CD4-positive, CD25-positive, alpha-beta regulatory T cell (primary cell): ENCODE measurements at regions not wholly inside any gene's neighbourhood (a gene's known extent, or its start where the extent isn't known, plus 50 kb on each side); places are given as distances from the start of the nearest gene placed in this dataset.

Experiments
- ATAC-seq, 2 donors: fragments of 150-1000 bp; cut with Tn5 transposase; one replicate each; pipeline ENCODE4 v1.10.0; 2021; ENCODE audit warnings: low read depth in 2 of 2, moderate number of reproducible peaks in 2 of 2, moderate library complexity in 1 of 2
- DNase-seq, 3 donors: peaks; one replicate each; pipeline versions ENCODE4 v3.0.0 to v3.0.0-alpha.2; 2012 to 2022; ENCODE audit warnings: mixed read lengths in 1 of 3
- H3K27ac ChIP-seq: one replicate; pipeline ENCODE4 v1.7.0; 2013; ENCODE audit warnings: mild to moderate bottlenecking, low read length; ENCODE audit not compliant: insufficient read depth, poor library complexity, severe bottlenecking
- H3K27me3 ChIP-seq: one replicate; pipeline ENCODE4 v1.7.0; 2013; ENCODE audit warnings: low read length; ENCODE audit not compliant: control insufficient read depth, insufficient read depth
- H3K36me3 ChIP-seq: one replicate; pipeline ENCODE4 v1.7.0; 2013; ENCODE audit warnings: mild to moderate bottlenecking, low read length, moderate library complexity; ENCODE audit not compliant: control insufficient read depth, insufficient read depth
- H3K4me1 ChIP-seq: 2 replicates; pipeline ENCODE4 v1.7.0; 2013; ENCODE audit warnings: mild to moderate bottlenecking, low read length; ENCODE audit not compliant: insufficient read depth, control insufficient read depth, poor library complexity, severe bottlenecking
- H3K4me3 ChIP-seq: one replicate; pipeline ENCODE4 v1.7.0; 2013; ENCODE audit warnings: low read depth, mild to moderate bottlenecking, low read length, moderate library complexity
- H3K9me3 ChIP-seq, 2 experiments: 1 replicate in 1 of 2; 2 replicates in 1 of 2; pipeline ENCODE4 v1.7.0; 2013; ENCODE audit warnings: low read length in 2 of 2, mild to moderate bottlenecking in 1 of 2, moderate library complexity in 1 of 2; ENCODE audit not compliant: control insufficient read depth in 2 of 2
- H3K27ac Mint-ChIP-seq, 3 donors: one replicate each; pipeline ENCODE4 v1.8.0; 2020 to 2022; ENCODE audit warnings: mild to moderate bottlenecking in 3 of 3, mixed read lengths in 3 of 3, moderate library complexity in 2 of 3
- H3K27me3 Mint-ChIP-seq: one replicate; pipeline ENCODE4 v1.8.0; 2022; ENCODE audit warnings: mild to moderate bottlenecking, mixed read lengths
- H3K36me3 Mint-ChIP-seq: one replicate; pipeline ENCODE4 v1.8.0; 2020; ENCODE audit warnings: mixed read lengths
- H3K4me1 Mint-ChIP-seq, 4 donors: one replicate each; pipeline ENCODE4 v1.8.0; 2020 to 2022; ENCODE audit warnings: mixed read lengths in 4 of 4, mild to moderate bottlenecking in 1 of 4
- H3K4me3 Mint-ChIP-seq, 4 donors: one replicate each; pipeline ENCODE4 v1.8.0; 2020 to 2022; ENCODE audit warnings: mild to moderate bottlenecking in 4 of 4, mixed read lengths in 4 of 4, moderate library complexity in 3 of 4
- H3K9me3 Mint-ChIP-seq, 7 donors: one replicate each; pipeline ENCODE4 v1.8.0; 2020 to 2022; ENCODE audit warnings: mixed read lengths in 7 of 7, mild to moderate bottlenecking in 3 of 7, moderate library complexity in 2 of 7

DNA sequence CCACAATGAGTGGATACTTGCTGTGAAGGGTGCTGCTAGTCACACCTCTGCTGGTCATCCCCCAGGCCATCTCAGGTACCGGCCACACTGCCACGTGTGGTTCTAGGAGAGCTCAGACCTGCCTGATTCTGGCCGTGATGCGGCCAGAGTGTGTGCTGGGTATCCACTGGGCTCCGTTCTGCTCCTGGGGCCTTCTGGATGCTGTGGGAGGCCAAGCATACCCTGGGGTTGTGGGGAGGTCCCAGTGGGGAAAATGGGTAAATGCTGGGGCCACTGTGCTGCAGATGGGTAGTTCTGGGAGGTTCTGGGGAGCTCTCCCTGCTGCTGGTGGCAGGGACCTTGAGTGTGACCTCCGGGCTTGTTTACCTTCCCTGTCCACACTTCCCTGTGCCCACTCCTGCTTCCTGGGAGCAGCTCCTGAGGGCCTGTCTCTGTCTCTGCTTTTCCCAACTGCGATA is 318.4 kb downstream of the GLRX3 start:
- Histone ChIP-seq H3K36me3 (no peaks in the 10 kb centered on the region), H3K4me3 (no peak overlapping the region), H3K27ac (no peak overlapping the region), H3K9me3 (no peaks in the 10 kb centered on the region), H3K27me3 (no peaks in the 10 kb centered on the region), H3K4me1 (no peaks in the 10 kb centered on the region)
- H3K4me3 Mint-ChIP-seq: no peak overlapping the region
- H3K9me3 Mint-ChIP-seq: peaks cover 0 to 5% (median 0%) of the 10 kb centered on the region in 7 donors
- ATAC-seq (no peak), DNase-seq (no peak)
- no peak overlapping the region for H3K27ac Mint-ChIP-seq
- no peaks in the 10 kb centered on the region for H3K27me3 Mint-ChIP-seq
- no peaks in the 10 kb centered on the region for H3K36me3 Mint-ChIP-seq
- H3K4me1 Mint-ChIP-seq: no peaks in the 10 kb centered on the region

DNA sequence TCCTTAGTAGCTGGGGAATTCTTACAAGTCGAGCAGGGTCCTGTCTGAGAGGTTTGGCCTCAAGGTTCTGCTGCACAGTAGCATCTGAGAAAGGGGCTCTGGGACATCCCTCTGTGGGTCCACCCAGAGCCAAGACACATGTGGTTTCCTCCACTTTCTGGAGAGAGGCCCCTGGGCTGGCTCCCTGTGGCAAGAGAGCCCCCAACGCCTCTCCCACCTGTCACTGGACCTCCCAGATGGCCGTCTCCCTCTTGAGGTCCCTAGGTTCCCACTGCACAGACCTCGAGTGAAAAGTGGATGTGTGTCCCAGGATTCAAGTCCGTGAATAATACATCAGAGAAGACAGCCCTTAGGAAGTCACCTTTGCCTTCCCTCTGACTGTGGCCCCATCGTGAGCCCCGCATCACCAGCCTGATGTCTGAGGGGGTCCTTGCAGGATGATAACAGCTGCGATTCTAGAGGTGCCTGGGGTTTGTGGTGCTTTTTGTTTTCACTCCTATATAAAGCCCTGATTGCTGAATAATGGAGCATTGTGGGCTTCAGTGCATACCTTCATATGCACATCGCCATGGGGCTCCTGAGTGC is 319.0 kb downstream of the GLRX3 start:
- H3K27me3 ChIP-seq: no peaks in the 10 kb centered on the region
- H3K36me3 ChIP-seq: no peaks in the 10 kb centered on the region
- Mint-ChIP-seq H3K27ac (no peak overlapping the region), H3K27me3 (no peaks in the 10 kb centered on the region), H3K4me1 (no peaks in the 10 kb centered on the region), H3K4me3 (no peak overlapping the region), H3K9me3 (peaks cover 0 to 5% (median 0%) of the 10 kb centered on the region in 7 donors), H3K36me3 (no peaks in the 10 kb centered on the region)
- H3K9me3 ChIP-seq: no peaks in the 10 kb centered on the region
- ATAC-seq (no peak), DNase-seq (no peak)
- no peak overlapping the region for H3K27ac ChIP-seq
- H3K4me1 ChIP-seq: no peaks in the 10 kb centered on the region
- H3K4me3 ChIP-seq: no peak overlapping the region

- H3K4me3 Mint-ChIP-seq: no peak overlapping the region
- Histone ChIP-seq H3K36me3 (no peaks in the 10 kb centered on the region), H3K27ac (no peak overlapping the region), H3K4me3 (no peak overlapping the region), H3K4me1 (no peaks in the 10 kb centered on the region), H3K9me3 (no peaks in the 10 kb centered on the region), H3K27me3 (no peaks in the 10 kb centered on the region)
- H3K27me3 Mint-ChIP-seq: no peaks in the 10 kb centered on the region
- no peak for ATAC-seq
- peak overlapping the region in 1 of 3 donors; percentile 38 for H3K27ac Mint-ChIP-seq
- DNase-seq: no peak
- H3K9me3 Mint-ChIP-seq: peaks cover 0 to 5% (median 0%) of the 10 kb centered on the region in 7 donors
- no peaks in the 10 kb centered on the region for H3K4me1 Mint-ChIP-seq
- no peaks in the 10 kb centered on the region for H3K36me3 Mint-ChIP-seq
Measured at GRCh38 chr10:130455791-130456190, 319.6 kb downstream of the GLRX3 start.

DNA sequence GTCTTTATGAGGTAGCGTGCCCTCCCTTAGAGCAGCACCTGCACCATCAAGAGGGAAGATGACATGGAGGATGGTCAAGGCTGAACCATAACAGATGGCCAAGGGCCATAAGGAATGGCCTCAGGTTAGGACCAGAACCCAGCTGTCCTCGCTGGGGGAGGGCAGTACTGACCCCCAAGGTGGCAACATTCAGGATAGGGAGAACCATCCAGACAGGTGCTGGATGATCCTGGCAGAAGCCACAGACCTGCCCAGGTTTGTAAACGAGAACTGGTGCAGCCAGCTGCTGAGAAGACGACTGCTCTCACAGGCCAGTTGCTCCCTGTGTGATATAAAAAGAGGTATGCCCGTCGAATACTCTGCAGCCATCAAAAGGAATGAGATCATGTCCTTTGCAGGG is 320.4 kb downstream of the GLRX3 start:
- H3K9me3 ChIP-seq: no peaks in the 10 kb centered on the region
- no peak overlapping the region for H3K4me3 ChIP-seq
- H3K36me3 ChIP-seq: no peaks in the 10 kb centered on the region
- Mint-ChIP-seq H3K36me3 (no peaks in the 10 kb centered on the region), H3K9me3 (peaks cover 0 to 5% (median 0%) of the 10 kb centered on the region in 7 donors), H3K4me1 (no peaks in the 10 kb centered on the region), H3K27ac (no peak overlapping the region), H3K4me3 (no peak overlapping the region), H3K27me3 (no peaks in the 10 kb centered on the region)
- H3K27me3 ChIP-seq: no peaks in the 10 kb centered on the region
- DNase-seq (no peak), ATAC-seq (no peak)
- H3K4me1 ChIP-seq: no peaks in the 10 kb centered on the region
- H3K27ac ChIP-seq: no peak overlapping the region

GRCh38 chr10:130458509-130458908 is 322.3 kb downstream of the GLRX3 start:
- no peaks in the 10 kb centered on the region for H3K27me3 Mint-ChIP-seq
- Histone ChIP-seq H3K27me3 (no peaks in the 10 kb centered on the region), H3K27ac (no peak overlapping the region), H3K4me3 (no peak overlapping the region), H3K4me1 (no peaks in the 10 kb centered on the region), H3K36me3 (no peaks in the 10 kb centered on the region), H3K9me3 (no peaks in the 10 kb centered on the region)
- no peak for ATAC-seq
- no peaks in the 10 kb centered on the region for H3K4me1 Mint-ChIP-seq
- peaks cover 0 to 4% (median 0%) of the 10 kb centered on the region in 7 donors for H3K9me3 Mint-ChIP-seq
- H3K4me3 Mint-ChIP-seq: no peak overlapping the region
- DNase-seq: no peak
- no peak overlapping the region for H3K27ac Mint-ChIP-seq
- H3K36me3 Mint-ChIP-seq: no peaks in the 10 kb centered on the region

DNA sequence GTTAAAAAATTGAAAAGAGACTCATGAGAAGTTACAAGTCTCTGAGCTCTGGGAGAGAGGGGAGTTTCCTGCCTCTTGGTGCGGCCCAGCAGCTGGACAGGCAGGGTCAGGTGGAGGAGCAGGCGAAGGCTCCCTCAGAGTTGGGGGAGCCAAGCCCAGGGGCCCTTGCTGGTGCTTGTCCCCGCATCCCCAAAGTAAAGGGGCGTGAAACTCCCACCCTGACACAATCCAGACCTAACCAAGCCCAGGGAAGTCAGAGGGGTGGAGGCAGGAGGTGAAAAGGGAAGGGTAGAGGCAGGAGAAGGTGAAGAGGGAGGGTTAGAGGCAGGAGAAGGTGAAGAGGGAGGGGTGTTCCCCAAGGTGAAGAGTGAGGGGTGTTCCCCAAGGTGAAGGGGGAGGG is 322.8 kb downstream of the GLRX3 start:
- no peak overlapping the region for H3K4me3 Mint-ChIP-seq
- H3K27ac Mint-ChIP-seq: no peak overlapping the region
- Histone ChIP-seq H3K36me3 (no peaks in the 10 kb centered on the region), H3K4me1 (no peaks in the 10 kb centered on the region), H3K27ac (no peak overlapping the region), H3K4me3 (no peak overlapping the region), H3K27me3 (no peaks in the 10 kb centered on the region), H3K9me3 (no peaks in the 10 kb centered on the region)
- DNase-seq: no peak
- ATAC-seq: no peak
- H3K4me1 Mint-ChIP-seq: no peaks in the 10 kb centered on the region
- no peaks in the 10 kb centered on the region for H3K27me3 Mint-ChIP-seq
- H3K9me3 Mint-ChIP-seq: peaks cover 0 to 4% (median 0%) of the 10 kb centered on the region in 7 donors
- no peaks in the 10 kb centered on the region for H3K36me3 Mint-ChIP-seq

GRCh38 chr10:130459851-130460490 is 323.8 kb downstream of the GLRX3 start:
- Mint-ChIP-seq H3K36me3 (no peaks in the 10 kb centered on the region), H3K9me3 (peaks cover 0 to 4% (median 0%) of the 10 kb centered on the region in 7 donors), H3K4me1 (no peaks in the 10 kb centered on the region), H3K4me3 (no peak overlapping the region), H3K27me3 (no peaks in the 10 kb centered on the region), H3K27ac (no peak overlapping the region)
- Histone ChIP-seq H3K27me3 (no peaks in the 10 kb centered on the region), H3K4me1 (no peaks in the 10 kb centered on the region), H3K9me3 (no peaks in the 10 kb centered on the region), H3K4me3 (no peak overlapping the region), H3K36me3 (no peaks in the 10 kb centered on the region), H3K27ac (no peak overlapping the region)
- ATAC-seq (no peak), DNase-seq (no peak)

- DNase-seq (no peak), ATAC-seq (no peak)
- Mint-ChIP-seq H3K36me3 (no peaks in the 10 kb centered on the region), H3K4me1 (no peaks in the 10 kb centered on the region), H3K9me3 (peaks cover 0 to 4% (median 0%) of the 10 kb centered on the region in 7 donors), H3K27ac (no peak overlapping the region), H3K4me3 (no peak overlapping the region), H3K27me3 (no peaks in the 10 kb centered on the region)
- H3K4me3 ChIP-seq: no peak overlapping the region
- no peaks in the 10 kb centered on the region for H3K36me3 ChIP-seq
- no peaks in the 10 kb centered on the region for H3K9me3 ChIP-seq
- no peak overlapping the region for H3K27ac ChIP-seq
- no peaks in the 10 kb centered on the region for H3K27me3 ChIP-seq
- no peaks in the 10 kb centered on the region for H3K4me1 ChIP-seq
Measured at GRCh38 chr10:130461631-130462030, 325.4 kb downstream of the GLRX3 start.
